HG02678 (cell line): ENCODE measurements at regions not wholly inside any gene's neighbourhood (a gene's known extent, or its start where the extent isn't known, plus 50 kb on each side); places are given as distances from the start of the nearest gene placed in this dataset.
"Not testable (repeated sequence)": the region's sequence is repeated elsewhere in the genome, so short reads cannot be mapped to it uniquely, and the experiment has no call there.

Experiments used
- ATAC-seq: cut with Tn5 transposase; IDR thresholded peaks from one replicate; pipeline ENCODE4 v1.9.1; 2021; ENCODE audit warnings: mild to moderate bottlenecking, moderate library complexity; ENCODE audit not compliant: unreplicated experiment

GRCh38 chr1:245102149-245102548 lies 52.6 kb upstream of the KIF26B start:
- ATAC-seq = not testable (repeated sequence)

GRCh38 chr1:245099401-245099800 lies 55.4 kb upstream of the KIF26B start:
- no peak for ATAC-seq

- ATAC-seq = no peak
These were observed 55.9 kb upstream of the KIF26B start for GRCh38 chr1:245098924-245099323.

GRCh38 chr1:245096311-245097066 lies 58.3 kb upstream of the KIF26B start:
- ATAC-seq = no peak

GRCh38 chr1:245095903-245096302 lies 58.9 kb upstream of the KIF26B start:
- ATAC-seq = no peak

- ATAC-seq = no peak
These were observed 59.8 kb upstream of the KIF26B start for GRCh38 chr1:245094954-245095353.

- ATAC-seq = no peak
These were observed 60.7 kb upstream of the KIF26B start for GRCh38 chr1:245094092-245094491.

- no peak for ATAC-seq
These were observed 62.2 kb upstream of the KIF26B start for GRCh38 chr1:245092638-245092976.

GRCh38 chr1:245091818-245092637 lies 62.8 kb upstream of the KIF26B start:
- ATAC-seq = no peak

GRCh38 chr1:245091171-245091621 lies 63.6 kb upstream of the KIF26B start:
- no peak for ATAC-seq

GRCh38 chr1:245090491-245091090 lies 64.2 kb upstream of the KIF26B start:
- no peak for ATAC-seq

GRCh38 chr1:245087723-245088122 lies 67.1 kb upstream of the KIF26B start:
- ATAC-seq = no peak

GRCh38 chr1:245086389-245086969 lies 68.3 kb upstream of the KIF26B start:
- no peak for ATAC-seq

- ATAC-seq = no peak
These were observed 69.2 kb upstream of the KIF26B start for GRCh38 chr1:245085508-245086095.

GRCh38 chr1:245084551-245084950 lies 70.2 kb upstream of the KIF26B start:
- no peak for ATAC-seq

- ATAC-seq = no peak
These were observed 75.7 kb upstream of the KIF26B start for GRCh38 chr1:245079021-245079609.

GRCh38 chr1:245074898-245075297 lies 79.9 kb upstream of the KIF26B start:
- no peak for ATAC-seq

GRCh38 chr1:245074232-245074747 lies 80.5 kb upstream of the KIF26B start:
- no peak for ATAC-seq

GRCh38 chr1:245070836-245071615 lies 83.8 kb upstream of the KIF26B start:
- ATAC-seq = no peak

GRCh38 chr1:245067257-245067656 lies 87.5 kb upstream of the KIF26B start:
- ATAC-seq = no peak
